Stimulated activated CD8-positive, alpha-beta memory T cell treated with anti-CD3 and anti-CD28 coated beads, Interleukin-4, amount 100 ng/mL, for 48 hours (primary cell): ENCODE measurements at regions not wholly inside any gene's neighbourhood (a gene's known extent, or its start where the extent isn't known, plus 50 kb on each side); places are given as distances from the start of the nearest gene placed in this dataset.
"Not testable (repeated sequence)": the region's sequence is repeated elsewhere in the genome, so short reads cannot be mapped to it uniquely, and the experiment has no call there.

Experiments used
- DNase-seq: peaks from one replicate; pipeline ENCODE4 v3.0.0-alpha.2; 2020

DNA sequence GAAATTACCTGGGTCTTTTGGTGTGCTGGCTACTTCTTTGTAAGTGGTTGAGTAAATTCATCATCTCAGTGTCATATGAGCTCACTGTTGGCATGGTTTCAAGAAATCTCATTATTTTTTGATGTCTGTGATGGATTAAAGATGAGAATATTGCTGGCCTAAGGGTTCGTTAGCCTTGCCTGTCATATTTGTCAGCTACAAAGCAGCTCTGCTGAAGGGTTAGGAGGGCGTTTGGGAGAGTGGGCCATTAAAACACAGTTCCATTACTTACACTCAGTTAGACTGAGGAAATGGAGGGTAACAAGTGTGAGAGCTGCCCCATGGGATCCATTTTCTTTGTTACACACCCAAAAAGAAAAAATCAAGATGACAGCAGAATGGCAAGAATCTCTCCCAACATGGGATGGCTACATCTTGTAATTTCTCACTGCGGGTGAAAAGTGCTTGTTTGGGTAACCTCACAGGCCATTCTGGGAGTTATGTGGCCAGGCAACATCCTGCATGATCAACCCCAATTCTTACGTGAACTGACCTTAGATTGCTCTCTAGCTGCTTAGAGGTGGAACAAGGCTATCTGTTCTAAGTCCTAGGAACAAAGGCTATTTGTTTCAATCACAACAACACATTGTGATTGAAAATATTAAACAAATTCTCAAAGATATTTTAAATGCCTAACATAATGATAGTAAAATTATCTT, 609.5 kb upstream of the RGMB start:
- no peak for DNase-seq

DNA sequence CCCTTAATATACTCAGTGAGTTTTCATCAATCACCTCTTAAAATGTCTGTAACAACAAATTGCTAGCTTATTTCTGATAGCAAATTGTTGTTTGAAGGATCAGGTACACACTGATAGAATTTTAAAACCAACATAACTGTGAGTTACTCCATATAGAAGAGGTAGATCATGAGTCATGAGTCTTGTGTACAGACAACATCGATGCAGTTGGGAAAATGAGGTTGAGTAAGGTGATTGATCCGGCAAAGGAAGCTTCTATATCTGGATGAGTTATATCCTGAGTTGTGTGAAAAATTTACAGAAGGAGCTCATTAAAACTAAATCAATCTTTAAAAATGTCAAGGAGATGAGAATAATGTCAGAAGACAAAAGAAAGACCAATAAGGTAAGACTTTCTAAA, 604.6 kb upstream of the RGMB start:
- DNase-seq, result no peak

DNA sequence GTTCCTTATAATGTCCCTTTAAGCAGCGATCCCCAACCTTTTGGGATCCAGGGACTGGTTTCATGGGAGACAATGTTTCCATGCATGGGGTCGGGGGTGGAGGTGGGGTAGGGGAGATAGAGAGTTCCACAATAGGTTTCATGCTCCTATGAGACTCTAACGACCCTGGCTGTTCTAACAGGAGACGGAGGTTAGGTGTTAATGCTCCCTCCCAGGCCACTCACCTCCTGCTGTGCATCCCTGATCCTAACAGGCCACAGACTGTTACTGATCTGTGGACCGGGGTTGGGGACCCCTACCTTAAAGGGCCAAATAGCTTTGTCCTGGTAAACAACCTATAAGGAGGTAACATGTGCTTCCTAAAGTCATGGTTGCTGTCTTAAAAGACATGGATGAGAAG, 602.5 kb upstream of the RGMB start:
- no peak for DNase-seq

DNA sequence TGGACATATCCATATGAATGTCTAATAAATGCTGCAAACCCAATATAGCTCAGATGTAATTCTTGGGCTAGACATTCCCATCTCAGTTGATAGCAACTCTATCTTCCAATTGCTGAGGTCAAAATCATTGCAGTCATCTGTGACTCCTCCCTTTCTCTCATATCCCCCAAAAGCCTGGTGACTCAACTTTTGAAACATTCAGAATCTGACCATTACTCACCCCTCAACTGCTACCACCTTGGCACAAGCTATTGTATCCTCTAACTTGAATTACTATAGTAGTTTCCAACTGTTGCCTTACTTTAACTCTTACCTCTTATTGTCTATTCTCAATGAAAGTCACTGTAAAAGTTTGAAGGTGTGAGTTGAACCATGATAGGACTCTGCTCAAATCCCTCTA, 600.1 kb upstream of the RGMB start:
- DNase-seq, result no peak

DNA sequence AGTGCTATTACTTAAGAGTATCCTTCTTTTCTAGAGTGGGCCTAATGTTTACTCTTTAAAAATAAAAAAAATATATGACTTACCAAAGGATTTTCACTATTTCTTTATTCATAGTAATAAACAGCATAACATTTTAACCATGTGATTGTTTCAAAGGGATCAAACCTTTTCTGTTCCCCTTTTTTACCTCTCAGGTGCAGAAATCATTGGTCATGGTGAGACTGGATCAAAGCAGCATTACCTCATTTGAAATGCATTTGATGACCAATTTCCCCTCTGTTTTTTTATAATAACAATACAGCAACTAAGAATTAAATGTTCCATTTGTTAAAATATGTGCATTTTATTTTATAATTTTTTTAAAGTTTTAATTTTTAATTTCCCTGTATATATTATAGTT, 598.0 kb upstream of the RGMB start:
- DNase-seq, result no peak

DNA sequence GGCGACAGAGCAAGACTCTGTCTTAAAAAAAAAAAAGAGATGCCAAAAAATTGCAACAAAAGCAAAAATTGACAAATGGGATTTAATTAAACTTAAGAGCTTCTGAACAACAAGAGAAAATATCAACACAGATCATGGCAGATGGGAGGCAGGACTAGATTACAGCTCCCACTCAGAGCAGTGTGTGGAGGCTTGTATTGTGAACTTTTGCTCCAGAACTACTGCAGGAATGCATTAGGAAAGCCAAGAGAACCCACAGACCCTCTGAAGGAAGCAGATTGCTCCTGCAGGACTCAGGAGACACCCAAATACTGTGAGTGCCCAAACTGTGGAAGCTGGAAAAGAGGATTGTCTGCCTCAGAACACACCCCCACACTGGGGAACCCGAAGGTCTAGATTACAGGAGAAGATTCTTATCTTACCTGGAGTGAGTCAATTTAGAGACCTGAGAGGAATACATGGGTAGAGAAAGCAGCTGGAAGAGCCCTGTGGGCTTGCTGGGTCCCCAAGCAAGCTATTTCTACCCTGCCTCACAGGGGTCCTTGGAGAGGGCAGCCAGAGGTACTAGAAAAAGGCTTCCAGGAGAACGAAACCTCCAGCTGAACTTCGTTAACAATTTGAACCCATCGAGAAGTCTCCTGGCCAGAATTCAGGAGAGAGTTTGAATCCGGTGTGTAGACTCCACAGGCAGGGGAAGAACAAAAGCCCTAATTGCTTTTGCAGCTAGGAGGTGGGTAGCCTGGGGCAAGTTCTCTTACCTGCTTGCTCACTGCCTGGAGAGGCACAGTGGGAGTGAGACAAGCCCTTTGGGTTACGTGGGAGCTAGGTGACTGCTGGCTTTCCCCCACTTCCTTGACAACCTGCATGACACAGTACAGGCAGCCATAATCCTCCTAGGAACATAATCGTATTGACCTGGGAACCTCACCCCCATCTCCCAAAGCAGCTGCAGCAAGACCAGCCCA, 593.4 kb upstream of the RGMB start:
- no peak for DNase-seq

DNA sequence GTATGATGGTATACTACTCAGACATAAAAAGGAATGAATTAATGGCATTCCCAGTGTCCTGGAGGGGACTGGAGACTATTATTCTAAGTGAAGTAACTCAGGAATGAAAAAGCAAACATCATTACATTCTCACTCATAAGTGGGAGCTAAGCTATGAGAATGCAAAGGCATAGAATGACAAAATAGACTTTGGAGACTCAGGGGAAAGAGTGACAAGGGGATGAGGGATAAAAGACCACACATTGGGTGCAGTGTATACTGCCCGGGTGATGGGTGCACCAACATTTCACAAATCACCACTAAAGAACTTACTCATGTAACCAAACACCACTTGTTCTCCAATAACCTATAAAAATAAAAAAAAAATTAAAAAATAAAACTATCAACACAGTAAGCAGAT, 587.3 kb upstream of the RGMB start:
- DNase-seq, result no peak

DNA sequence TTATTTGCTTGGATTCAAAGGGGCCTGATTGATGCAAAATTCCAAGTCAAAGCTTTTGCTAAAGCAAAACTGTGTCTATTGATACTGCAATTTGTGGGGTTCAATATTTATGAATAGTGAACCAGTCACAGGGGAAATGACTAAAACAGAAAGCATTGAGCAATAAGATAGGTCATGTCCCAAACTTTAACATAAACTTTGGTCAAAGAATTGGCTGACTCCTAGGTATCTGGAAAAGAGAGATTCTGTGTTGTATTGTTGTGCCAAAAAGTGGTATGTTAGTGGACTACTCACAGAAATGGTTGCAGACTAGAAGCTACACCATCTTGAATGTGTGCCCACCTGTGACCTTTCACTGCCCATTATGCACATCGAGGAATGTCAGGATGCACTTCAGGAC, 585.5 kb upstream of the RGMB start:
- DNase-seq, result no peak

DNA sequence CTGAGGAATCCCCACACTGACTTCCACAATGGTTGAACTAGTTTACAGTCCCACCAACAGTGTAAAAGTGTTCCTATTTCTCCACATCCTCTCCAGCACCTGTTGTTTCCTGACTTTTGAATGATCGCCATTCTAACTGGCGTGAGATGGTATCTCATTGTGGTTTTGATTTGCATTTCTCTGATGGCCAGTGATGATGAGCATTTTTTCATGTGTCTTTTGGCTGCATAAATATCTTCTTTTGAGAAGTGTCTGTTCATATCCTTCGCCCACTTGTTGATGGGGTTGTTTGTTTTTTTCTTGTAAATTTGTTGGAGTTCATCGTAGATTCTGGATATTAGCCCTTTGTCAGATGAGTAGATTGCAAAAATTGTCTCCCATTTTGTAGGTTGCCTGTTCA, 583.1 kb upstream of the RGMB start:
- DNase-seq, result not testable (repeated sequence)

DNA sequence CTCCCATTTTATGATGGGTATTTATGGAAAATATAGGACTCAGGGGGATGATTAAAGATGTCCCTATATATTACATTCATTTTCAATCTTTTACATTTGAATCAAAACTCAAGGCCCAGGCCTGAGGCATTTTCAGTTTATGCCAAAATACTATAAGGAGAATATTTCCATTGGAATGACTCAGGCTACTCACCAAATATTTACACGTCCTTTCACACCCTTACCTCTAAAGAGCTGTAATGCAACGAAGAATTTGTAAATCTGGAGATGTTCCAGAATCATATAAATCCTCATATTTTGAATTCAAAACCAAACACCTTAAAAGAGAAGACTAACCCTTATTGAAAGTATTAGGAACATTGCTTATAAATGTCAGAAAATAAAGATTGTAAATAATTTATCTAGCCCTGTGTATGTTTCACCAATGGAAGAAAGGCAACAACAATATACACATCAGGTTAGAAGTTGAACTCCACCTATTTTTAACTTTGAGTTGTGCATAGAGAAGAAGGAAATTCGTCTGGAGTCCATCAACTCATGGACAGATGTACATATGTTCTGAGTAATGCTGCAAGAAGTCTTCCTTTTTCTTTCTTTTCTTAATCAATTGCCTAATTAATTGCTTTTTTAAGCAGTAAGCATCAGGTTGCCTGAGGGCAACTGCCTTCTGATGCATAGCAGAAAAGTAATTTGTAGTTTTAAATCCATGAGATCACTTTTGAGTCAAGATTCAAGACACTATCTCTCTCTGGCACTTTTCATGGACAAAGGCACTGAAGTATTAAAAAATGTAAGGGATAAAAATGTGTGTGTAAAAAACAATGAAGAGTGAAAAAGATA, 579.3 kb upstream of the RGMB start:
- no peak for DNase-seq

DNA sequence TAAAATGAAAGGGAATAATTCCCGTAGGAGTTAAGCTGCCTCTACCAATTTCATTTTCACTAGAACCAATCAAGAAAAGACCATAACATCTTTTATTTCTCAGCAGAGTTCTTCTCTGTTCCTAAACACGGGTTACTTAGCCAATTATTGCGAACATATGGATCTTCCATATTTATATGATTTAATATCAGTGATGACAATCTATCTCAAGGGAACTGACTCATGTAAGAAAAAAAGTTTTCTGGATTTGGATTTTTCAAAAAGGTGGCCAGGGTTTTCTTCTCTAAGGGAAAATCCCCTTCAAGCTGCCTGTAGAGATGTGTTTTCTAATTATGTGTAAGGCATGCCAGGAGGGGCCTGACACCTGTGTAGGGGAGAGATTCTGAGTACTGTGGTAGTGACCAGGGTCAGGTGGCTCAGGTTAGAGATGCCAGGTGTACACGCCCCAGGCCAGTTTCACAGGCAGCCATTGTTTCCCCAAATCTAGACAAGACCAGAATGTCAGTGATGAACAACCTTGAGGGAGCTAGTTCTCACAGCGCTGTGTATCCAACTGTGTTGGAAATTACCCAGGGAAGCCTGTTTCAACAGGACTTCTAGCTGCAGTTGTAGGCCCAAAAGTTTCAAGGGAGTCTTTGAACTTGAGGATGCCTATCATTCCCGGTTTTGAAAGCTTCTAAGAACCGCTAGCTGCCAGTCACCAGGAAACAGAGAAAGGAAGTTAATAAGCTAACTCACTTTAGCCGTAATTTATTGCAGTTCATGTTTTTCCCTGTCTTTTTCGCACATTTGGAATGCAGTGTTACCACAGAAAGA, 572.5 kb upstream of the RGMB start:
- no peak for DNase-seq

DNA sequence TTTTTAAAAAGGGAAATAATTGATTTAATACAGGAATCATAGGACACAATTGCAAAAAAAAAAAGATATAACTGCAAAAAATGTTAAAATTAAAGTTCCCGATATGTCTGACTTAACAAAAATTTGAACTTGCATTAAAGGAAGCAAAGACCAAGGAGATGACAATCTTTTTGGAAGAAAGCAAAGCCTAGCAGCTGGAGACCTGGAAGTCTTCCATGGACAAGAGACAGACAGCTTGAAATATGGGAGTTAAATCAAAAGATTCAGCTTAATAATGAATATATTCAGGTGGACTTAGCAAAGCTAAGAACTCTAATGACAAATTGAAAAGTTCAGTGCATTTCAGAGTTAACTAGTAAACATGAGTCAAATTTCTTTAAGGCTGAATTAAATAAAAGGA, 568.7 kb upstream of the RGMB start:
- DNase-seq, result no peak

DNA sequence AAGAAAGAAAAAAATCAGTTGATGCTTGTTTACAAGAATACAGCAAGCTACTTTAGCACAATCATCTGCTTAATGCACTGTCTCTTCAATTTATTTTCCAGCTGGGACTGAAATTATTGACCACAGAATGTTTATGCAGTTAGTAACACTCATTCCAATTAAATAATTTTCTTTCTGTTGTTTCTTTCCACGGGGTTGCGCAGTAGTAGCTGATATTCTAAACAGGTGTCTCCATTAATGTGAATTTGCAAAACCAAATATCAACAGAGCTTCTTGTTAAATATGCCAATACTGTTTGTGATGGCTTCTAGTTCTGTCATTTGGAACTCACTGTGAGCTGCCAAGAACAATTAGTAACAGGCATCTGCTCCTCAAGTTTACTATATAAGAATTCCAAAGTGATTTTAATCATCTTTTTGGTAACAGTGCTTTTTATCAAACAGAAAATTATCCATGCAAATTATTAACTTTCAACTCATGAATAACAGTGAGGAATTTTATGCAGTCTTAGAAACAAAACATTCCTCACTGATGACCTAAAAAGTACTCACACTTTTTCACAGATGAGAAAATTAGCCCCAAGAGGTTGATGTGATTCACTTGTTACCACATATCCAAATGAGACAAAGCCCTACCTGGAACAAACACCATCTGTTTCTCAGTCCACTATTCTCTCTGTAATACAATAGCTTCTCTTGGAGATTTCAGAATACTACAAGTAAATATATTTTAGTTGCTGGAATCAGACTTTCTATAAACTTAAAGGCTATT, 567.6 kb upstream of the RGMB start:
- DNase-seq, result no peak

DNA sequence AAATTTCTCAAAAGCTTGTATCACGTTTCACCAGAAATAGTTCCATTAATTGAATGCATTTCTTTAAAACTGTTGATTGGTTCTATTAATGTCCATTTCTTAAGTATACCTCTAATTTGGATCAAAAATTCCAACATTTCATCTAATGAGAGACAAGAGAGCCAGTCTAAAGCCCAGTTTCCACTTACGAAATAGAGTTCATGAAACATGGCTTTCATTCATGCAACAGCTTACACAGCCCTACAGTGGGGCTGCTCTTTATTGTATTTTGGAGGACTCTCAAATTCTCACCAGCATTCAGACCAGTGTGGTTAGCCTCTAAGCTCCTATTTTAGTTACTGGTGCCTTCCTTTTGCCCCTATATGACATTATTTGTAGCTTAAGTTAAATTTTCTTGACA, 566.9 kb upstream of the RGMB start:
- DNase-seq, result no peak

DNA sequence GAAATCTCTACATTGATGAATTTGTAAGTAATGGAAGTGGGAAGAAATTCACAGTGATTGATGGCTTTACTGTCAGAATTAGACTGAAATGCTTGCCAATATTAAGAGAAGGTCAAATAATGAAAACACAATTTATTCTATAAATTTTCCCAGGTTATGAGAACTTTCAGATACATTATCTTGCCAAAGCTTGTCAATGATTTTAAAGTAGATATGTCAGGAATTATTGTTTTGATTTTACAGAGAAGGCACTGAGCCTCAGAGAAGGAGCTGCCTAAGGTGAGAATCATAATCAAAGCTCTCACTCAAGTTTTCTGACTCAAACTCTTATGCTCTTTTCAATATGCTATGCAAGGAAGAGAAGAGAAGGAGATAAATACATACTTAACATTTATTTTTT, 564.0 kb upstream of the RGMB start:
- DNase-seq, result no peak

DNA sequence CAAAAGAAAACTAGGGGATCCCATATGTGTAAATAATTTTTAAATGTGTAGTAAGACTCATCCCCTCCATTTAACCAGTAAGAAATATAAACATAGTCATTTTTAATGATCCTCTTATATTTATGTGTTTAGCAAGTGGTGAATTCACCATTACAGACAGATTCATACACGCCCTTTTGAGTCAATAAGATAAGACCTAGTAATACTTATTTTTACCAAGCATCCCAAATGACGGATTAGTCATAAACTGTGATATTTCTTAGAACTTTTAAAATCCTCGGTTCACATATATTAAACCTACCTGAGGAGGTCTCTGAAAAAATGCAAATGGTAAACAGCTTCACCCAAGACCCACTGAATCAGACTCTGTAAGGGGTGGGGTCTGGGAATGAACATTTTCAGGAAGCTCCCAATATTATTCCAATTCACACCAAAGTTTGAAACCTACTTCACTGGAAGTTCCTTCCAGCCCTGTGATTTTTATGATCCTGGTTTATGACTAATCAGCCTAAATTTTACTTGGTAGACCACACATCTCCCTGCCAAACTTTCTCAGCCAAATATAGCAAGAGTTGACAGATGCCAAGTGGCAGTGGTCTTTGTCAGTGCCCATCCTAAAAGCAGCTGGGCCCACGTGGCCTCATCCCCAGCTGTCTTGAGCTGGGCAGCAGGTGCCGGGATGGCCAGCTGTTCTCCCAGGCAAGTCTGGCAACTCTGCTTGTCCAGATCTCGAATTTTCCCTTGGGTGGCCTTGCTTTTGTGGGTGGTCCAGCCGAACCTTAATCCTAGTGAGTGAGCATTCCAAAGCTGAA, 559.0 kb upstream of the RGMB start:
- no peak for DNase-seq

DNA sequence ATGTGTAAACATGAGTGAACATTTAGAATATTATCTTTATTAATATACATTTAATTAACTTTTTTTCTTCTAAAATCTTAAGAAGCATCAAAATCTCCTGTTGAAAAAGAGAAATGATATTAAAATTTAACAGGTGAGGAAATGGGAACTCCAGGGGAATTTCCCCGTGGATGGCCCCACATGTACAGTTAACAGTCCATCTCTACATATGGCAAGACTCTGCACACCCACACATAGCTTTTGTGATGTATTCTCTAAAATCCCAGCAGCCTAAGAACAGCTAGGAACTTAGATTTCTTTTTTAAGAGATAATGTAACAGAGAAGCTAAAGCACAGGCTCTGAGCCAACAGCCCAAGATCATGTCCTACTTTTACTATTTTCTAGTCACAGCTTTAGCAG, 556.3 kb upstream of the RGMB start:
- DNase-seq, result no peak

DNA sequence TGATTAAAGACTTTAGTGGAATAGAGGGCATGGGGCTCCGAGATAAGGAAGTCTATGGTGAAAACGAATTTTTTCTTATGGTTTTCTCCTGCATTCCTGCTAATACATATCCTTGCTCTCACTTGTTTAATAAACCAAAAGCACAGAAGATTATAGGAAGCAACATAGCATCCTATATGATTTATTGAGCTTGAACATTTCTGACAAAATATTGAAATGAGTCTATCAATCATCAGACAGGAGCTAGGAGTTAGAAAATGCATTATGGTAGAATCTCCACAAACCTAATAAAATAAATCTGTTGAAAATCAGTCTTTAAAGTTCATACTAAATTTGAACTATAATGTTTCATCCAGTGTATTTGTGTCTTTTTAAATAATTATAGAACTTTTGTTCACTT, 554.6 kb upstream of the RGMB start:
- no peak for DNase-seq

DNA sequence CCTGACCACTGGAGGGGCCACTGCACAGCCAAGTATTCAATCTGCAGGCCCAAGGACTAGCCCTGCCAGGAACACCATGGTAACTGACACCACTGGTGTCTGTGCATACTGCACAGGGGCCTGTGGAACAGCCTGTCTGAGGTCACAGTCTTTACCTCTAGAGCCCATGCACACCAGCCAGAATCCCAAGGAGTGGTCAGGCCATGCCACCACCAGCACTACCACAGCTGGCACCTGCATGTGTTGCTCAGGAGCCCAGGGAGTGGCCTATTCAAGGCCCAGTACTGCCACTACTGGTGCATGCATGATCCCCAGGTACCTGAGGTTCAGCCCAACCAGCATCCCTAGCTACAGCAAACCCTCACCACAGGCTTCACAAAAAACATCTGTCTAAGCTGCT, 546.0 kb upstream of the RGMB start:
- DNase-seq, result no peak

DNA sequence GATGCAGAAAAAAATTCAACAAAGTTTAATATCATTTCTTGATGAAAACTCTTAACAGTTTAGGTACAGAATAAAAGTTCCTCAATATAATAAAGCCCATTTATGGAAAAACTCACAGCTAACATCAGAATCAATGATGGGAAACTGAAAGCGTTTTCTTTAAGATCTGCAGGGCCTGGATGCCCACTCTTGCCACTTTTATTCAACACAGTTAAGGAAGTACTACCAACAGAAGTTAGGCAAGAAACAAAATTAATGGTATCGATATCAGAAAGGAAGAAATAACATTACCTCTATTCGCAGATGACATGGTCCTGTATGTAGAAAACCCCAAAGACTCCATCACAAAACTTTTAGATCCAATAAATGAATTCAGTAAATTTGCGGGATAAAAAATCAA, 542.4 kb upstream of the RGMB start:
- DNase-seq, result no peak

DNA sequence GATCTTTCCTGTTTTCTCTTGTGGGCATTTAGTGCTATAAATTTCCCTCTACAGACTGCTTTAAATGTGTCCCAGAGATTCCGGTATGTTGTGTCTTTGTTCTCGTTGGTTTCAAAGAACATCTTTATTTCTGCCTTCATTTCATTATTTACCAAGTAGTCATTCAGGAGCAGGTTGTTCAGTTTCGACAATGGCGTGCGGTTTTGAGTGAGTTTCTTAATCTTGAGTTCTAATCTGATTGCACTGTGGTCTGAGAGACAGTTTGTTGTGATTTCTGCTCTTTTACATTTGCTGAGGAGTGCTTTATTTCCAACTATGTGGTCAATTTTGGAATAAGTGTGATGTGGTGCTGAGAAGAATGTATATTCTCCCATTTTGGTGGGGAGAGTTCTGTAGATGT, 535.7 kb upstream of the RGMB start:
- DNase-seq, result not testable (repeated sequence)
